GM18907 (cell line): ENCODE measurements at regions not wholly inside any gene's neighbourhood (a gene's known extent, or its start where the extent isn't known, plus 50 kb on each side); places are given as distances from the start of the nearest gene placed in this dataset.

Experiments
- ATAC-seq: cut with Tn5 transposase; IDR thresholded peaks from one replicate; pipeline ENCODE4 v1.9.1; 2021; ENCODE audit warnings: mild to moderate bottlenecking, moderate library complexity; ENCODE audit not compliant: unreplicated experiment

GRCh38 chr6:2505624-2506023, 245.1 kb downstream of the MYLK4 start:
- no peak for ATAC-seq

GRCh38 chr6:2504495-2505064, 246.1 kb downstream of the MYLK4 start:
- no peak for ATAC-seq

- no peak for ATAC-seq
Measured at GRCh38 chr6:2503816-2504494, 246.8 kb downstream of the MYLK4 start.

- no peak for ATAC-seq
Measured at GRCh38 chr6:2502998-2503674, 247.6 kb downstream of the MYLK4 start.

- ATAC-seq = no peak
Measured at GRCh38 chr6:2502096-2502997, 248.4 kb downstream of the MYLK4 start.

GRCh38 chr6:2497922-2498623, 252.6 kb downstream of the MYLK4 start:
- no peak for ATAC-seq

- ATAC-seq = no peak
Measured at GRCh38 chr6:2496291-2496690, 250.9 kb upstream of the GMDS start.

GRCh38 chr6:2492686-2493523, 247.5 kb upstream of the GMDS start:
- no peak for ATAC-seq

- ATAC-seq = no peak
Measured at GRCh38 chr6:2491137-2491536, 245.7 kb upstream of the GMDS start.

GRCh38 chr6:2488578-2488977, 243.2 kb upstream of the GMDS start:
- ATAC-seq = no peak

GRCh38 chr6:2485116-2485515, 239.7 kb upstream of the GMDS start:
- no peak for ATAC-seq

GRCh38 chr6:2482773-2483172, 237.4 kb upstream of the GMDS start:
- ATAC-seq = no peak

- no peak for ATAC-seq
Measured at GRCh38 chr6:2481307-2481706, 235.9 kb upstream of the GMDS start.

GRCh38 chr6:2480267-2480966, 235.0 kb upstream of the GMDS start:
- ATAC-seq = no peak

- ATAC-seq = no peak
Measured at GRCh38 chr6:2478200-2478599, 232.8 kb upstream of the GMDS start.

GRCh38 chr6:2477666-2478065, 232.3 kb upstream of the GMDS start:
- ATAC-seq = no peak

- no peak for ATAC-seq
Measured at GRCh38 chr6:2477250-2477649, 231.8 kb upstream of the GMDS start.

GRCh38 chr6:2476376-2476775, 231.0 kb upstream of the GMDS start:
- no peak for ATAC-seq

- no peak for ATAC-seq
Measured at GRCh38 chr6:2471472-2471871, 226.1 kb upstream of the GMDS start.
